ENCODE measurements at regions not wholly inside any gene's neighbourhood (a gene's known extent, or its start where the extent isn't known, plus 50 kb on each side); places are given as distances from the start of the nearest gene placed in this dataset.
A peak's percentile ranks its signal among the peaks of the same experiment; 100 is the strongest.

GRCh38 chr2:239545741-239546392, 145.0 kb upstream of the HDAC4 start:
- Histone ChIP-seq H3K79me2 (ENCODE audit: low read depth) (no peaks in the 10 kb centered on the region), H3K9ac (no peak overlapping the region), H3K4me1 (no peaks in the 10 kb centered on the region), H3K4me2 (no peak overlapping the region), H4K20me1 (ENCODE audit: low read depth) (no peaks in the 10 kb centered on the region), H3K27me3 (no peaks in the 10 kb centered on the region), H3K27ac (no peak overlapping the region), H2AFZ (replicated peaks) (no peak overlapping the region), H3F3A (ENCODE audit: low read depth) (no peaks in the 10 kb centered on the region), H3K4me3 (no peak overlapping the region), H3K36me3 (no peaks in the 10 kb centered on the region), H3K9me3 (ENCODE audit: low read depth) (no peaks in the 10 kb centered on the region)
- H3K9me3 Mint-ChIP-seq, result peaks cover 2% of the 10 kb centered on the region
- TF ChIP-seq CTCF (IDR thresholded peaks at IDR 0.05) (no peak), EZH2 (IDR thresholded peaks at IDR 0.05) (no peak), EZH2phosphoT487 (IDR thresholded peaks at IDR 0.05) (no peak)
- peak overlapping the region; percentile 73 for H3K27ac Mint-ChIP-seq
- H3K27me3 Mint-ChIP-seq (ENCODE audit: insufficient read depth, low read depth), result peaks cover 6% of the 10 kb centered on the region
- H3K4me1 Mint-ChIP-seq, result peaks cover 15% of the 10 kb centered on the region
- DNase-seq (ENCODE audit: low spot score), result no peak
- H3K4me3 Mint-ChIP-seq, result no peak overlapping the region
- H3K36me3 Mint-ChIP-seq, result no peaks in the 10 kb centered on the region

GRCh38 chr2:239544918-239545465, 144.2 kb upstream of the HDAC4 start:
- no peaks in the 10 kb centered on the region for H4K20me1 ChIP-seq (ENCODE audit: low read depth)
- Mint-ChIP-seq H3K27me3 (ENCODE audit: insufficient read depth, low read depth) (peaks cover 2% of the 10 kb centered on the region), H3K27ac (no peak overlapping the region), H3K4me3 (no peak overlapping the region), H3K36me3 (no peaks in the 10 kb centered on the region), H3K4me1 (peaks cover 15% of the 10 kb centered on the region), H3K9me3 (peaks cover 2% of the 10 kb centered on the region)
- no peak overlapping the region for H3K9ac ChIP-seq
- H3K4me3 ChIP-seq, result no peak overlapping the region
- TF ChIP-seq EZH2phosphoT487 (IDR thresholded peaks at IDR 0.05), result no peak
- TF ChIP-seq EZH2 (IDR thresholded peaks at IDR 0.05), result no peak
- no peak for TF ChIP-seq CTCF (IDR thresholded peaks at IDR 0.05)
- DNase-seq (ENCODE audit: low spot score), result no peak
- no peaks in the 10 kb centered on the region for H3K79me2 ChIP-seq (ENCODE audit: low read depth)
- H3K27me3 ChIP-seq, result no peaks in the 10 kb centered on the region
- H3K4me1 ChIP-seq, result no peaks in the 10 kb centered on the region
- H3K27ac ChIP-seq, result no peak overlapping the region
- no peaks in the 10 kb centered on the region for H3K36me3 ChIP-seq
- no peak overlapping the region for H2AFZ ChIP-seq (replicated peaks)
- no peaks in the 10 kb centered on the region for H3K9me3 ChIP-seq (ENCODE audit: low read depth)
- no peaks in the 10 kb centered on the region for H3F3A ChIP-seq (ENCODE audit: low read depth)
- H3K4me2 ChIP-seq, result no peak overlapping the region

GRCh38 chr2:239544143-239544917, 143.5 kb upstream of the HDAC4 start:
- Mint-ChIP-seq H3K36me3 (no peaks in the 10 kb centered on the region), H3K27ac (peak overlapping the region; percentile 8), H3K4me3 (no peak overlapping the region), H3K4me1 (peaks cover 15% of the 10 kb centered on the region), H3K9me3 (peaks cover 2% of the 10 kb centered on the region), H3K27me3 (ENCODE audit: insufficient read depth, low read depth) (peaks cover 2% of the 10 kb centered on the region)
- Histone ChIP-seq H3K27ac (no peak overlapping the region), H3K27me3 (no peaks in the 10 kb centered on the region), H3K4me2 (no peak overlapping the region), H3K4me3 (no peak overlapping the region), H3K9me3 (ENCODE audit: low read depth) (no peaks in the 10 kb centered on the region), H3K4me1 (no peaks in the 10 kb centered on the region), H2AFZ (replicated peaks) (no peak overlapping the region), H3F3A (ENCODE audit: low read depth) (no peaks in the 10 kb centered on the region), H4K20me1 (ENCODE audit: low read depth) (no peaks in the 10 kb centered on the region), H3K36me3 (no peaks in the 10 kb centered on the region), H3K79me2 (ENCODE audit: low read depth) (no peaks in the 10 kb centered on the region), H3K9ac (no peak overlapping the region)
- TF ChIP-seq EZH2phosphoT487 (IDR thresholded peaks at IDR 0.05) (no peak), EZH2 (IDR thresholded peaks at IDR 0.05) (no peak)
- DNase-seq (ENCODE audit: low spot score), result no peak

Measured in neural progenitor cell (in vitro differentiated cells).